ENCODE measurements at regions not wholly inside any gene's neighbourhood (a gene's known extent, or its start where the extent isn't known, plus 50 kb on each side); places are given as distances from the start of the nearest gene placed in this dataset.

DNA sequence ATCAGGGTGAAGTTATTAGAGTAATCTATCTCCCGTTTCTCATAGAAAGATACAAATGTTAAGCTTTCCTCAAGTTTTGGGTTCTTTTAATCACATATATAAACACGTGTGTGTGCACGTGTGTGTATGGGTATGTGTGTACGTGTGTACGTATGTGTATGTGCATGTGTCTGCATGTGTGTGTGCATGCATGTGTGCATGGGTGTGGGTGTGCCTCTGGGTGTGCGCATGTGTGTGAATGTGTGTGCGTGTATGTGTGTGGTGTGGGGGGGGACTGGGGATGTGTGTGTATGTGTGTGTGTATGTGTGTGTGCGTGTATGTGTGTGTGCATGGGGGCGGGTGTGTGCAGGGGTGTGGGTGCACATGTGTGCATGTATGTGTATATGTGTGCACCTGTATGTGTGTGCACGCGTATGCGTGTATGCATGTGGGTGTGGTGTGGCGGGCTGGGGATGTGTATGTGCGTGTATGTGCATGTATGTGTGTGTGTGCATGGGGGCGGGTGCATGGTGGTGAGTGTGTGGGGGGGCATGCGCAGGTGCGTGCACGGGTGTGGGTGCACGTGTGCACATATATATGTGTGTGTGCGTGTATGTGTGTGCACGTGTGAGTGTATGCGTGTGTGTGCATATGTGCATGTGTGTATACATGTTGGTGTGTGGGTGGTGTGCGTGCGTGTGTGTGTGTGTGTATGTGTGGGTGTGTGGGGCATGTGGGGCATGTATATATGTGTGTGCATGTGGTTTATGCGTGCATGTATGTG is 304.0 kb downstream of the MBD2 start:
- Histone ChIP-seq H3K9ac (ENCODE audit: low read depth, low read length) (no peak overlapping the region), H3K4me2 (ENCODE audit: low read depth, low read length) (no peak overlapping the region), H2BK15ac (ENCODE audit: low read depth, low read length) (no peak overlapping the region), H3K9me3 (ENCODE audit: control insufficient read depth, insufficient read depth, low read length) (peaks cover 13% of the 10 kb centered on the region), H3K4me3 (ENCODE audit: insufficient read depth, low read depth, low read length) (no peak overlapping the region), H4K8ac (ENCODE audit: low read depth in 2 of 2, low read length in 2 of 2) (no peak overlapping the region), H2BK5ac (ENCODE audit: low read depth, low read length, poor library complexity, severe bottlenecking) (no peak overlapping the region), H3K36me3 (ENCODE audit: control insufficient read depth, insufficient read depth, low read length) (no peaks in the 10 kb centered on the region), H3K4ac (ENCODE audit: low read depth, low read length) (no peak overlapping the region), H2AK9ac (replicated peaks; ENCODE audit: low read depth, low read length, poor library complexity) (no peak overlapping the region), H3K23ac (ENCODE audit: low read depth, low read length) (no peak overlapping the region), H3K27ac (ENCODE audit: insufficient read depth, low read length) (no peak overlapping the region), H2BK20ac (ENCODE audit: low read depth, low read length) (no peak overlapping the region), H3K4me1 (ENCODE audit: control insufficient read depth, insufficient read depth, low read length) (no peaks in the 10 kb centered on the region), H3K18ac (ENCODE audit: low read depth, low read length) (no peak overlapping the region), H3K56ac (ENCODE audit: extremely low read depth, insufficient read depth, low read length) (no peak overlapping the region), H3K14ac (replicated peaks; ENCODE audit: low read depth, low read length) (no peak overlapping the region), H3K27me3 (ENCODE audit: control insufficient read depth, insufficient read depth, low read length) (no peaks in the 10 kb centered on the region), H4K20me1 (ENCODE audit: insufficient read depth, low read length) (no peaks in the 10 kb centered on the region), H2BK120ac (ENCODE audit: low read depth, low read length) (no peak overlapping the region), H3K9me1 (ENCODE audit: insufficient read depth, low read length) (no peaks in the 10 kb centered on the region), H4K91ac (ENCODE audit: insufficient read depth, low read depth, low read length) (no peak overlapping the region), H2AFZ (replicated peaks; ENCODE audit: low read length, poor library complexity) (peak overlapping the region; percentile 32), H3K79me1 (ENCODE audit: low read depth in 1 of 2, low read length in 2 of 2) (no peaks in the 10 kb centered on the region), H2AK5ac (ENCODE audit: low read depth, low read length) (no peak overlapping the region), H4K5ac (ENCODE audit: low read depth, low read length) (no peak overlapping the region)
- BruUV-seq (replicated peaks), result no TSS peak
- intact Hi-C loops (cut with micrococcal nuclease) (no loop called here), in situ Hi-C loops (cut with MboI; ENCODE audit: low sequenced_read_pairs) (no loop called here), dilution Hi-C loops (cut with HindIII; ENCODE audit: low sequenced_read_pairs, unreplicated experiment) (no loop called here)
- DNase-seq (no peak), ATAC-seq (ENCODE audit: low read depth) (no peak)
- POLR2A ChIA-PET (ENCODE audit: unreplicated experiment), result no interaction called here
- TF ChIP-seq NFE2L2 (IDR thresholded peaks at IDR 0.05; ENCODE audit: low read depth, low read length), result no peak
- no peak for TF ChIP-seq CEBPB (IDR thresholded peaks at IDR 0.05; ENCODE audit: low read depth, low read length)
- no peak for TF ChIP-seq FOS (IDR thresholded peaks at IDR 0.05; ENCODE audit: low read depth, low read length)
- no peak for TF ChIP-seq RAD21 (IDR thresholded peaks at IDR 0.05; ENCODE audit: low read length)
- TF ChIP-seq POLR2A (IDR thresholded peaks at IDR 0.05; ENCODE audit: low read depth, low read length), result no peak
- TF ChIP-seq, protein P1, sequence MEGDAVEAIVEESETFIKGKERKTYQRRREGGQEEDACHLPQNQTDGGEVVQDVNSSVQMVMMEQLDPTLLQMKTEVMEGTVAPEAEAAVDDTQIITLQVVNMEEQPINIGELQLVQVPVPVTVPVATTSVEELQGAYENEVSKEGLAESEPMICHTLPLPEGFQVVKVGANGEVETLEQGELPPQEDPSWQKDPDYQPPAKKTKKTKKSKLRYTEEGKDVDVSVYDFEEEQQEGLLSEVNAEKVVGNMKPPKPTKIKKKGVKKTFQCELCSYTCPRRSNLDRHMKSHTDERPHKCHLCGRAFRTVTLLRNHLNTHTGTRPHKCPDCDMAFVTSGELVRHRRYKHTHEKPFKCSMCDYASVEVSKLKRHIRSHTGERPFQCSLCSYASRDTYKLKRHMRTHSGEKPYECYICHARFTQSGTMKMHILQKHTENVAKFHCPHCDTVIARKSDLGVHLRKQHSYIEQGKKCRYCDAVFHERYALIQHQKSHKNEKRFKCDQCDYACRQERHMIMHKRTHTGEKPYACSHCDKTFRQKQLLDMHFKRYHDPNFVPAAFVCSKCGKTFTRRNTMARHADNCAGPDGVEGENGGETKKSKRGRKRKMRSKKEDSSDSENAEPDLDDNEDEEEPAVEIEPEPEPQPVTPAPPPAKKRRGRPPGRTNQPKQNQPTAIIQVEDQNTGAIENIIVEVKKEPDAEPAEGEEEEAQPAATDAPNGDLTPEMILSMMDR (conservative IDR thresholded peaks at IDR 0.05; ENCODE audit: low read depth, low read length), result no peak
- no peak for TF ChIP-seq MXI1 (IDR thresholded peaks at IDR 0.05; ENCODE audit: borderline replicate concordance, low read depth, low read length)
- no peak for TF ChIP-seq RFX5 (IDR thresholded peaks at IDR 0.05; ENCODE audit: low read depth, low read length)
- TF ChIP-seq SMC3 (IDR thresholded peaks at IDR 0.05; ENCODE audit: low read depth, low read length), result no peak
- TF ChIP-seq BHLHE40 (IDR thresholded peaks at IDR 0.05; ENCODE audit: low read depth, low read length), result no peak
- TF ChIP-seq, protein P2, sequence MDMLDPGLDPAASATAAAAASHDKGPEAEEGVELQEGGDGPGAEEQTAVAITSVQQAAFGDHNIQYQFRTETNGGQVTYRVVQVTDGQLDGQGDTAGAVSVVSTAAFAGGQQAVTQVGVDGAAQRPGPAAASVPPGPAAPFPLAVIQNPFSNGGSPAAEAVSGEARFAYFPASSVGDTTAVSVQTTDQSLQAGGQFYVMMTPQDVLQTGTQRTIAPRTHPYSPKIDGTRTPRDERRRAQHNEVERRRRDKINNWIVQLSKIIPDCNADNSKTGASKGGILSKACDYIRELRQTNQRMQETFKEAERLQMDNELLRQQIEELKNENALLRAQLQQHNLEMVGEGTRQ (IDR thresholded peaks at IDR 0.05; ENCODE audit: low read depth, low read length), result no peak
- no peak for TF ChIP-seq MAFK (IDR thresholded peaks at IDR 0.05; ENCODE audit: low read depth, low read length)
- no peak for TF ChIP-seq MAZ (IDR thresholded peaks at IDR 0.05; ENCODE audit: borderline replicate concordance, low read depth, low read length)
- no peak for TF ChIP-seq RCOR1 (IDR thresholded peaks at IDR 0.05; ENCODE audit: insufficient replicate concordance, low read length)
- no peak for TF ChIP-seq CHD1 (IDR thresholded peaks at IDR 0.05; ENCODE audit: low read depth, low read length)
- TF ChIP-seq, protein P3, sequence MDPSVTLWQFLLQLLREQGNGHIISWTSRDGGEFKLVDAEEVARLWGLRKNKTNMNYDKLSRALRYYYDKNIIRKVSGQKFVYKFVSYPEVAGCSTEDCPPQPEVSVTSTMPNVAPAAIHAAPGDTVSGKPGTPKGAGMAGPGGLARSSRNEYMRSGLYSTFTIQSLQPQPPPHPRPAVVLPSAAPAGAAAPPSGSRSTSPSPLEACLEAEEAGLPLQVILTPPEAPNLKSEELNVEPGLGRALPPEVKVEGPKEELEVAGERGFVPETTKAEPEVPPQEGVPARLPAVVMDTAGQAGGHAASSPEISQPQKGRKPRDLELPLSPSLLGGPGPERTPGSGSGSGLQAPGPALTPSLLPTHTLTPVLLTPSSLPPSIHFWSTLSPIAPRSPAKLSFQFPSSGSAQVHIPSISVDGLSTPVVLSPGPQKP (IDR thresholded peaks at IDR 0.05; ENCODE audit: borderline replicate concordance, low read depth, low read length), result no peak
- CTCF ChIA-PET, result no interaction called here
- 87% methylated on average over 12 of the region's 25 CpGs; no CpG with 5 or more reads in 1 of the 2 experiments for WGBS, 2 experiments (ENCODE audit: extremely low coverage in 2 of 2, insufficient read length in 1 of 2)

Measured in IMR-90 (cell line).